Amygdala (tissue), 56 donors: ENCODE measurements at regions not wholly inside any gene's neighbourhood (a gene's known extent, or its start where the extent isn't known, plus 50 kb on each side); places are given as distances from the start of the nearest gene placed in this dataset.
A peak's percentile ranks its signal among the peaks of the same experiment; 100 is the strongest.
"Not testable (repeated sequence)": the region's sequence is repeated elsewhere in the genome, so short reads cannot be mapped to it uniquely, and the experiment has no call there.

ENCODE experiments used
- DNase-seq, 56 donors: peaks; one replicate each; lab custom pipeline; 2025; lab: John Stamatoyannopoulos, UW

DNA sequence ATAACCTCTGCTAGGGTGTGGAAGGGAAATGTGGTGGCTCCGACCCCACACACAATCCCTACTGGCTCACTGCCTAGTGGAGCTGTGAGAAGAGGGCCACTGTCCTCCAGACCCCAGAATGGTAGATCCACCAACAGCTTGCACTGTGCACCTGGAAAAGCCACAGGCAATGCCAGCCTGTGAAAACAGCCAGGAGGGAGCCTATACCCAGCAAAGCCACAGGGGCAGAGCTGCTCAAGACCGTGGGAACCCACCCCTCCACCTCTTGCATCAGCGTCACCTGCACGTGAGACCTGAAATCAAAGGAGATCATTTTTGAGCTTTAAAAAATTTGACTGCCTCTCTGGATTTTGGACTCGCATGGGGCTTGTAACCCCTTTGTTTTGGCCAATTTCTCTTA is 249.0 kb upstream of the CDH2 start:
- DNase-seq, result no peak

DNA sequence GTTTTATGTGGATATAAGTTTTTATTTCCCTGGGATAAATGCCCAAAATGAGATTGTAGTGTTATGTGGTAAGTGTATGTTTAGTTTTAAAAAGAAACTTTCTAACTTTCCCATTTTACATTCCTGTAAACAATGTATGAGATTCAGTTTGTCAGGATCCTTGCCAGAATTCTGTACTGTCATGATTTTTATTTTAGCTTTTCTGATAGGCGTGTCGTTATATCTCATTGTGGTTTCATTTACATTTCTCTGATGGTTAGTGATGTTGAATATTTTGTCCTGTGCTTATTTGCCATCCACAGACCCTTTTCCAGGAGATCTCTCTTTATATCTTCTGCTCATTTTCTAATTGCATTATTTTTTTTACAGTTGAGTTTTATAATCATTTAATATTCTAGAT is 245.6 kb upstream of the CDH2 start:
- DNase-seq, result no peak

DNA sequence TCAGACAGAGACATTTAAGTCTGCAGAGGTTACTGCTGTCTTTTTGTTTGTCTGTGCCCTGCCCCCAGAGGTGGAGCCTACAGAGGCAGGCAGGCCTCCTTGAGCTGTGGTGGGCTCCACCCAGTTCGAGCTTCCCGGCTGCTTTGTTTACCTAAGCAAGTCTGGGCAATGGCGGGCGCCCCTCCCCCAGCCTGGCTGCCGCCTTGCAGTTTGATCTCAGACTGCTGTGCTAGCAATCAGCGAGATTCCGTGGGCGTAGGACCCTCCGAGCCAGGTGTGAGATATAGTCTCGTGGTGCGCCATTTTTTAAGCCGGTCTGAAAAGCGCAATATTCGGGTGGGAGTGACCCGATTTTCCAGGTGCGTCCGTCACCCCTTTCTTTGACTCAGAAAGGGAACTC is 245.0 kb upstream of the CDH2 start:
- DNase-seq, result not testable (repeated sequence)

DNA sequence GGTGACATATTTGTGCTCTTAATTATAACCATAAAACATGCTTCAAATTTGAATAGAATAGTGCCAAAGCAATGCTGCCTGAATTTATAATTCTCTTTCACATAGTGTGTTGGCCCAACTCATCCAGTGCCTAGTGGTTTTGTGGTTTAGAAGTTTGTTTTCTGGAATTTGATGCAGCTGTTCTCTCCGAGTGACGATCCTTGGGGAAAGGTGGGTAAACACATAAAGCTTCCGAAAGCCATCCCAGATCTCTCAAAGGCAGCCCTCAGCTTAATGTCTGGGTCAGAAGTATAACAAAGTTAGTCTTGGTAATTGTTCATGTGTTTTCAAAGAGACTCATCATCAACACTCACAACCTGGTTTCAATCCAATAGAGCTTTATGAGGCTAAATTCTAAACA is 235.6 kb upstream of the CDH2 start:
- no peak for DNase-seq

DNA sequence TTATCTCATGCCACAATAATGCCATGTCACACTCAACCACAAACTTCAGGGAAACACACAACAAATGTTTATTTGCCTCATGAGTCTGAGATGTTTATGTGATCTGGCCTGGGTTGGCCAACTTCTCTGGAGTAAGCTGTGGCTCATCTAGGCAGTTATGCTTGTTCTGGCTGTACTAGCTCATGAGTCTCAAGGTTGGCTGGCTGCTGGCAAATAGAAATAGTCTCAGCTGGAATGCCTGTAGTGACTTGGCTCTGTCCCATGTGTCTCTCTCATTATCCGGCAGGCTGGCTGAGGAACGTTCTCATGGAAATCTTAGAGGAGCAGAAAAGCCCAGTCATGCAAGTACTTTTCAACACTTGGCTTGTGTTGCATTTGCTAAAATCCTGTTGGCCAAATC is 234.9 kb upstream of the CDH2 start:
- DNase-seq, result peak in 7 of 56 donors; percentile 1 to 14 (median 4)

DNA sequence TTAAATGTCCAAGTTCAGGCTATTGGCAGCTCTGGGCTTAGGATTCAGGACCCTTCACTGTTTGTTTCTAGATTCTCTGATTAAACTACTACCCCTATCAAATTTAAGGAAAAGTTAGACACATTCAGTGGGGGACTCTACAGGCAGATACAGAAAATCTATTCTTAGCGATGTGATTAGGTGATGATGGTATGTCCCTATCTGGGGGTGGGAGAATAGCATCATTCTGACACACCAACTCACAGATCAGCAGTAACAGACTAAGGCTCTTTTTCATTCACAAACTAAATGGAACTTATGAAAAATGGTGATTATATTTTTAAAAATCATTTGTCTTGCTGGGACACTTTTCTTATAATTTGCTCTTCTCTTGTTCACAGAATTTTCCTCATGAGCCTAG is 232.9 kb upstream of the CDH2 start:
- DNase-seq, result no peak

DNA sequence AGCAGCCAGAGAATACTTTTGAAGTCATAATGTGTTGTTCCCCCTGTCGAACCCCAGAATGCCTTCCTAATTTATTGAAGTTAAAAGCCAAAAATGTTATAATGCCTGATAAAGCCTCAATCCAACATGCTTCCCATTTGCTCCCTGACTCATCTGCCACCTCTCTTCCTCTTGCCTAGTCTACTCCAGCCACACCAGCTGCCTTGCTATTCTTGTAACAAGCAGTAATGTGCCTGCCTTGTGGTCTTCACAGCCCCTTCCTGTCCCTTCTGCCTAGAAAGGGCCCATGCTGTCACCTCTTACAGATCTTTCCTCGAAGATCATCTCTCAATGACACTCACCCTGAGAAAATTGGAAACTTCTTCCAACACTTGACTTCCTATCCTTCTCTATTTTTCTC is 231.6 kb upstream of the CDH2 start:
- DNase-seq, result no peak

DNA sequence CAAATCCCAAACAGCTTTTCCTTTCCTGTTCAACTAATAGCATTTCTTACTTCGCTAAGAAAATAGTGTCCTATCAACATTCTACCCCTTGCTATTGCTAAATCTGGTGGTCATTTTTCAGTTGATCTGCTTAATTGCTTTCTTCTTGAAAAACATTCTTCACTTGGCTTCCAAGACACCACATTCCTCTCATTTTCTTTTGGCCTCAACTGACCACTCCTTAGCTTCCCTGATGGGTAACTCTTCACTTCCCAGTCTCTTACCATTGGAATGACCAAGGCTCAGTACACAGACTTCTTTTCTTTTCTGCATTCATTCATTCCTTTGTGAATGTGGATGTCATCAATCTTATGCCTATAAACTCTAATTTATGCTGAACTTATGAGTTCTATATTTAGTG is 230.8 kb upstream of the CDH2 start:
- DNase-seq, result no peak

DNA sequence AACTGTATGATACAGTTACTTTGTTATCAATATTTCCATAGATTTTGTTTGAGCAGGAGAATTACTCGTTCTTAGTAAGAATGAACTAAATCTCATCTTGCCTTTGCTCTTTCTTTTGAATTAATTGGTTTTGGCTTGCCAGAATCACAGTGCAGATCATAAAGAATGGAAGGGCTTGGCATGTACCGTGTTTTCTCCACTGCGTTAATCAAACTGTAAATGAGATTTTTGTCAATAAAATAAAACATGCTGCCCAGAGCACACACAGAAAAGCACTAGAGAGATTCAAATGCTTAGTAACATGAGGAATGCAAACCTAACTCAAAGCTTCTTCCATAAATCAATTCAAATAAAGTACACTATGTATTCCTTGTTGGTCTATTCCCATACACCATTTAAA is 229.6 kb upstream of the CDH2 start:
- no peak for DNase-seq

DNA sequence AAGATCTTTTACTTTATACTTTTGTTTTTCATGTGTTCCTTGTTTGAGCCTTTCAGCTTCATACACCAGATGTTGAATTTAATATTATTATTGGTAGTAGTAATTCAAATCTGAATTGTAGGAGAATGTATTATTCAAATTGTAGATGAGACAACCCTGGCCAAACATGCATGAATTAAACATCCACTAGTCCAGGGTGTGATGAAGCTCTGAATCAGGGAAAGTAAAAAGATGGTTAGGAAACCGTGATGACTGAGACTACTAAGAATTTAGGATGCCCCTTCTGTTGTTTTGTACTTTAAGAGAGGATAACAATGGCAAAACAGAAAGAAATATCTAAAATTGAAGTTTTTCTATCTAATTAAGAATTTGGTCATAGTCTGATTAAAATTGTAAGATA is 227.8 kb upstream of the CDH2 start:
- no peak for DNase-seq

DNA sequence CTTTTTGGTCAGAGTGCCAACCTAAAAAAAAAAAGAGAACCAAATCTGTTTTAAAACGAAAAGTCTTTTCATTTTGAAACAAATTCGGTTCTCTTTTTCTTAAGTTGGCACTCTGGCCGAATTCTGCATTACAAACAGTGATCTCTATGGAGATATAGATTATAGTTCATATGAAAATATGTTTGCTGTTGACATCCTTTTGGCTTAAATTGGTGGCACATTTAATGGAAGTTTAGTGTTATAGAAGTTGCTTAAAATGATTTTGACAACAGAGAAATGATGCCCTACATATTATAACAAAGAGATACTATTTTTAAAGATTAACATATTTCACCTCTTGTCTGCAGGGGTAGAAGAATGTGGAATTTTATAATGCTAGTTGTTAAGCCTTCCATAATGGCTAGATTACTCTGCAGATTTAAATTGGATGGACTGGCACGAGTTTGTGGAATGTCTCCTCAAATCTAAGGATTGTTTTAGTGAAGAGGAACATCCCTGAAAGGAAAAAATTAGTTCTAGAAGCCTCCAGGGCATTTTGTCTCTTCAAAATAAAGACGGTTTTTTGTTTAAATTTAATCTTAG is 222.9 kb upstream of the CDH2 start:
- DNase-seq, result no peak

DNA sequence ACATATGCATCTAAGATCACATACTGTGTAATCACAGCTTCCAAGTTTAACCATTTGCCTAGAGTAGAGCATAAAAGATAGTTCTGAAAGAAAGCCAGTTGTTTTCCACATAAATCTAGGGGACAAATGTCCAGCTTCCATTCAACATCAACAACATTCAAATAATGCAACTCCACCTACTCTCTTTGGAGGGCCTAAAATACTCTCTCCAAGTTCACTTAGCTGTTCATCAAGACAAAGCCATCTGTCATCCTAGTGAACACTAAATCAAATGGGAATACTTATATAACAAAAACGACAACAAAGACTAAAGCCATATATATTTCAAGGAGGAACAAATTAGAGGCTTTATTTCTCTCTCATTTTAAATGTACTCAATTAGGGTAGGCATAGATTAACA is 221.5 kb upstream of the CDH2 start:
- no peak for DNase-seq

DNA sequence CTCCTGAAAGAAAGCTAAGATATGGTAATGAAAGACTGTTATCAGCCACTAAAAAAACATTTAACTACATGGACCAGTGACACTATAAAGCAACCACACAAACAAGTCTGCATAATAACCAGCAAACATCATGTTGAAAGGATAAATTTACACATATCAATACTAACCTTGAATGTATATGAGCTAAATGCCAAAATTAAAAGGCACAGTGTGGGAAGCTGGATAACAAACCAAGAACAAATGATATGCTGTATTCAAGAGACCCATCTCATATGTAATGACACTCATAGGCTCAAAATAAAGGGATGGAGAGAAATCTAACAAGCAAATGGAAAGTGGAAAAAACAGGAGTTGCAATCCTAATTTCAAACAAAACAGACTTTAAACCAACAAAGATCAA is 213.1 kb upstream of the CDH2 start:
- no peak for DNase-seq

DNA sequence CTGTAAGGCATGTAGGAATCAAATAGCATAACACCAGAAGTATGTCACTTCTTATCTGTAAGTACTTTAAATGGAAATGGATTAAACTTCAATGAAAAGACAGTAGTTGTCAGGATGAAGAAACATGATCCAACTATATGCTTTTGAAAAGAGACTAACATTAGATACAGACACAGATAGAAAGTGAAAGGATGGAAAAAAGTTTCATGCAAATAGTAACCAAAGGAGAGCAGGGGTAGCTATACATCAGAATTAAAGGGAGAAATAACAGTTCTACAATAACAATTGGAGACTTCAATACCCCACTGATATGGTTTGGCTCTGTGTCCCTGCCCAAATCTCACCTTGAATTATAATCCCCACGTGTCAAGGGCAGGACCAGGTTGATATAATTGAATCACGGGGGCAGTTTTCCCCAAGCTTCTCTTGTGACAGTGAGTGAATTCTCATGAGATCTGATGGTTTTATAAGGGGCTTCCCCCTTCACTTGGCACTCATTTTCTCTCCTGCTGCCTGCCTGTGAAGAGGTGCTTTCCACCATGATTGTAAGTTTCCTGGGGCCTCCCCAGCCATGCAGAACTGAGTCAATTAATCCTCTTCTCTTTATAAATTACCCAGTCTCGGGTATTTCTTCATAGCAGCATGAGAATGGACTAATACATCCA is 205.4 kb upstream of the CDH2 start:
- DNase-seq, result no peak

DNA sequence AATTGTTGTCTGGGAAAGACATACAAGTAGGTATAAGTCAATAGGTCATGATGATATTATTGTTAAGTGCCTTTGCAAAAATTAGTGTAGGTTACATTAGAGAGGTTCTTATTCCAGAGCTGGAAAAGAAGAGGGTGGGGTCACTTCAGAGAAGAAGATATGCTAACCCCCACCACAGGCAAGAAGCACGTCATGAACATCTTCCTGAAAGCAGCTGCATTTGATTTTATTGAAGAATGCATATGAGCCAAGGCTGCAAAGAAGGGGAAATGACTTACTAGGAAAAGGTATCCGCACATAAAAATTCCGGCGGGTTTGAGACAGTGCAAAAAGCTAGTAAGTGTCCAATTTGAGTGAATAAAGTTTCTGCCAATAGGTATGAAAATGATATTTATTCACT is 195.3 kb upstream of the CDH2 start:
- no peak for DNase-seq

DNA sequence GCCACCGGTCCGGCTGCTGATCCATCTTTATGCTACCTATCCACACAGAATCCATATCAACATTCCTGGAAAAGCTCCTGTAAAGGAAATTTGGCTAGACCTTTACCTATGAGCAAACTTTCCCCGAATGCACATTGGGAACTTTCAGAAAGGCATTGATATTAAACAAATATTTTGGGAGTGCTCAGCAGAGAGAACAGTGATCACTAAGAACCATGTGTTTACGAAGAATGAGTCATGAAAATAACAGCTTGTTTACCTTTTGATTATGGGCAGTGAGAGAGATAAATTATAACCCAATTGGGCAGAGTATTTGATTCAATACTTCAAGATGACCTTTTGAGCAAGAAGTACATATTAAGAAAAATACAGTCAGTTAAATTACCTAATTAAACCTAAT is 189.7 kb upstream of the CDH2 start:
- DNase-seq, result no peak

DNA sequence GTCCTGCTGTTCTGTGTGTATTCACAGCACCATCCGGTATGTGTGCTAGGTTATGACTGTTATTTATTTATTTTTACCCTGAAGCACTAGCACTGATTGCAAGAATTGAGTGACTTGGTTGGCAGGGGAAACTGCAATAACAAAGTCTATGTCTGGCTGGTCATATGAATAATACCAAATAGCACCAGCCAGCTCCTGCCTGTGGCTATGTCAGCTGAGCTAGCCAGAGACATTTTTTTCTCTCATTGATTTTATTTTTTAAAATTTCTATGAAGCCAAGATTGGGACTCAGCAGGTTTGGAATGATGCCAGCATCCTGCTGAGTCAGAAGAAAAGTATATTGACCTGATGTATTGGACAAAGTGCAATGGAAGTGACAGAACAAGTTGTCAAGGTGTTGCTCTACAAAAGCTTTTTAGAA is 188.5 kb upstream of the CDH2 start:
- DNase-seq, result no peak

DNA sequence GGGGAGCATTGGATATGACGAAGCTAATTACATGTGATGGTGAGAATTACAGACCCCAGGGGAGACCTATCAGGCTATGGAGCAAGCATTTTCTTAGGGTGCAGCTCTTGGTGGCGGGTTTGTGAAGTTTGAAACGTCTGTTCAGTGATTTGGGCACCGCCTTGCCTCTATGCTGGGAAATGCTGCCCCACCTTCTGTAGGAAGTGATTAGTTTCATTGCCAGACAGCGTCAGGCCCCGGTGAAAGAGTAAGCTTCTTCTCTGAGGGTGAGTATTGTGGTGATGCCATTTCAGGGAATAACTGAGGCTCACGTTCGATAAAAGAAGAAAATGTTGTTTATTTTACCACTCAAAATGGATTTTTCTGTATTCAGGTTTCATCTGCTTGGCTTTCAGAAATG is 186.2 kb upstream of the CDH2 start:
- DNase-seq, result no peak

DNA sequence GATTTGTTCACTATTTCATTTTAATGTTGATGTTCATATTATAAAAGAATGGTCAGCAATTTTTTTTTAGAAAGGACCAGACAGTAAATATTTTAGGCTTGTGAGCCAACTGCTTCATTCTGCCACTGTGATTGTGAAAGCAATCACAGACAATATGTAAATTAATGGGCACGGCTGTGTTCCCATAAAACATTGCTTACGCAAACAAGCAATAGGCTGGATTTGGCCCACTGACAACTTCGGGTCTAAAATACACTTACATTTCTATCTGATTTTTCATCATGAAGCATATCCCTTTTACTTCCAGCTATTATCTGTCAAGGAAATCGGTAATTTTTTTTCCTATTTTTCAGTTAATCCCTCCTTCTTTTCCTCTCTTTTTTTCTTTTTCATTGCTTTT is 182.2 kb upstream of the CDH2 start:
- no peak for DNase-seq

DNA sequence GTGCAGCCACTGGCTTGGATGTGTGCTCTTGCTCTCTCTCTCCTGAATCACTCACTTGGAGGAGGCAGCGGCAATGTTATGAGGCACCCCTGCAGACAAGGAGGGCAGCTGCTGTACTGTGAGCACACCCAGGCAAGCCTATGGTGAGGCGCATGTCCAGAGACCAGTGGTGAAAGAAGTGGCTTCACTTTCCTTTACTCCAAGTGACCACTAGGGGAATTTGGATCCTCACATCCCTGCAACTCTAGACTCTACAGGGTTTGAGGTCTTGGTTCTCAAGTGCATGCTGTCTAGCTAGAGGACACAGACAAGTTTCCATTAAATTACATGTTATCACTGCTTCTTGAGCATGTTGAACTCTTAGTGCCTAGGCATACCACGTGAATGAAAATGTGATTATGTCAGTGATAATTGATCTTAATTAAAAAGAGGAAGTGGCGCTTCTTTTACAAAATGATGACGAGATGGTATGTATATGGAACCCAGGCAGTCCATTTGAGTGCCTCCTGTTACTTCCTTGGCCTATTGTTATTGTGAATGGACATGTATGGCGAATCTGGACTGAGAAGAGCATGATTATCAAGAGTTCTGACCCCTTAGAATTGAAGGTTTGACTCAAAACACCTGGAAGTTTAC is 181.0 kb upstream of the CDH2 start:
- no peak for DNase-seq

DNA sequence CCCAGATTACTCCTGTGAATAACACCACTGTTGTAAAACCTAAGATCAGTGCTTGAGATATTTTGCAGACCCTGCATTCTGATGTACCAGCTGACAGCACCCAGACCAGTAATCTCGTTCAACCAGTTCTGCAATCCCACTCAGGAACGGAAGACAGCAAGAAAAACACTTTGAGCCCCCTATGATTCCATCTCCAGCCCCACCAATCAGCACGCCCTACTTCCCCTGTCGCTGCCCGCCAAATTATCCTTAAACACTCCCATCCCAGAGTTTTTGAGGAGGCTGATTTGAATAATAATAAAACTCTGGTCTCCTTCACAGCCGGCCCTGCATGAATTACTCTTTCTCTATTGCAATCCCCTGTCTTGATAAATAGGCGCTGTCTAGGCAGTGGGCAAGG is 173.9 kb upstream of the CDH2 start:
- DNase-seq, result no peak

DNA sequence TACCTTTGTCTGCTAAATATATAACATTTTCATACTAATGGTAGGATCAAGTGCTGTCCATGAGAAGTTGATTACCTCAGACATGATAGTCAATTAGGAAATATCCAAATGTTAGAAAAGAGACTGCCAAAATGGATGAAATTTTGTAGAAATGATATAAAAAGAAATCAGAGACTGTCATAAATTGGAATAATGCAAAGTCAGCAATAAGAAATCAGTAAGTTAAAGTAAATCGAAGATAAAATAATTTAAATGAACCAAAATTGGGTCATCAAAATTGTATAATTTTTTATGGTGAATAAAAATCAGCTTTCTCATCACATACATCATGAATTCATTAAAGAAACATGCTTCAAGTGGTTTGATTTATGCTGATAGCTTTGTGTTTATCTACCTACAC is 165.3 kb upstream of the CDH2 start:
- DNase-seq, result no peak

DNA sequence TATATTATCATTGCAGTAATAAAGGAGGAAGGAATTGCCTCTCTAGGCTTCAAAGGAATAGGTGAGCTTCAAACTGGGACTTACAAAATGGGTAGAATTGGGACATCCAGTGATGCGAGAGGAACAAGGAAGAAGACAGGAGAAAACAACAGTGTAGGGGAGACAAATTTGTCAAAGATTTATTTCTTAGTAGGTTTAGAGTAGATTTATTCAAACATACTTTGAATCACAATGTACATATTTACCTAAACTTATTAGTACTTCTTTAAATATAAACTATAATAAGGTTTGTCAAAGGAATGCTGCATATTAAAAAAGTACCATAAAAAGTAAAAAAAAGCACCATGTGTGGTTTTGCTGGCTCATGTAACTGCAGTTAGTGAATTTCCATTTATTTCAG is 161.4 kb upstream of the CDH2 start:
- DNase-seq, result no peak
